ENCODE measurements at regions not wholly inside any gene's neighbourhood (a gene's known extent, or its start where the extent isn't known, plus 50 kb on each side); places are given as distances from the start of the nearest gene placed in this dataset.

DNA sequence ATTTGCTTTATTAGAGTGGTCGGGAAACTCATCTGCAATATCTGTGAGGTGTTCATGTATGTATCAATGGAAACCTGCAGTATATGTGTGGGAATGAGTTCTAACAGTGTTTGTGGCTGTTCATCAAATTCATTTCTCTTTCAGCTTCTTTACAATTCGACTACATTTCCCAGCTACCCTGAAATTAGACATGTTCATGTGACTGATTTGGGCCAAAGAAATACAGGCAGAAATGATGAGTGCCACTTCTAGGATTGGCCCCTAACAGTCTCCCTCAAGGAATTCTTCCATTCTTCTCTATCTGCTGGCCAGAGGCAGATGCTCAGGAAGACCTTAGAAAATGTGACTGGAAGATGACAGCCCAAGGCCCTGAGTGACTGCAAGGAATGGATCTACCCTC is 114.8 kb upstream of the WAC start:
- no peaks in the 10 kb centered on the region for H3K36me3 ChIP-seq
- DNase-seq, result no peak
- no peak overlapping the region for H3K9ac ChIP-seq (ENCODE audit: low read depth in 2 of 2, low read length in 2 of 2)
- no peaks in the 10 kb centered on the region for H3K4me1 ChIP-seq
- intact Hi-C loops (cut with DNase I), result no loop called here
- H3K27ac ChIP-seq, result no peak overlapping the region
- no peak overlapping the region for H3K4me3 ChIP-seq
- no peaks in the 10 kb centered on the region for H3K27me3 ChIP-seq
- TF ChIP-seq, protein P1, sequence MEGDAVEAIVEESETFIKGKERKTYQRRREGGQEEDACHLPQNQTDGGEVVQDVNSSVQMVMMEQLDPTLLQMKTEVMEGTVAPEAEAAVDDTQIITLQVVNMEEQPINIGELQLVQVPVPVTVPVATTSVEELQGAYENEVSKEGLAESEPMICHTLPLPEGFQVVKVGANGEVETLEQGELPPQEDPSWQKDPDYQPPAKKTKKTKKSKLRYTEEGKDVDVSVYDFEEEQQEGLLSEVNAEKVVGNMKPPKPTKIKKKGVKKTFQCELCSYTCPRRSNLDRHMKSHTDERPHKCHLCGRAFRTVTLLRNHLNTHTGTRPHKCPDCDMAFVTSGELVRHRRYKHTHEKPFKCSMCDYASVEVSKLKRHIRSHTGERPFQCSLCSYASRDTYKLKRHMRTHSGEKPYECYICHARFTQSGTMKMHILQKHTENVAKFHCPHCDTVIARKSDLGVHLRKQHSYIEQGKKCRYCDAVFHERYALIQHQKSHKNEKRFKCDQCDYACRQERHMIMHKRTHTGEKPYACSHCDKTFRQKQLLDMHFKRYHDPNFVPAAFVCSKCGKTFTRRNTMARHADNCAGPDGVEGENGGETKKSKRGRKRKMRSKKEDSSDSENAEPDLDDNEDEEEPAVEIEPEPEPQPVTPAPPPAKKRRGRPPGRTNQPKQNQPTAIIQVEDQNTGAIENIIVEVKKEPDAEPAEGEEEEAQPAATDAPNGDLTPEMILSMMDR (IDR thresholded peaks at IDR 0.05), result no peak
- no peaks in the 10 kb centered on the region for H3K9me3 ChIP-seq

DNA sequence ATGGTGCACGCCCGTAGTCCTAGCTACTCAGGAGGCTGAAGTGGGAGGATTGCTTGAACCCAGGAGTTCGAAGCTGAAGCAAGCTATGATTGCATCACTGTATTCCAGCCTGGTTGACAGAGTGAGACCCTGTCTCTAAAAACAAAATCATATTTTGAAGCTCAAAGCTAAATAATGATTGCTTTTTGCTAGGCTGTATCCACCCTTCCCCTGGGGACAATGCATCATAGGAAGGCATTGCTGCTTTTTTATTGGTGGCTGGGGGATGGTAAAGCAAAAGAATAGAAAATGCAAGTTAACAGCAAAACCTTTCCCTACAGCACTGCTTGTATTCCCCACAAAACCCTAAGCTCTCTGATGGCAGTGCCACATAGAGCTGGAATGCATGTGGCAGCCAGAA is 107.5 kb upstream of the WAC start:
- Histone ChIP-seq H3K4me1 (no peaks in the 10 kb centered on the region), H3K4me3 (no peak overlapping the region), H3K36me3 (no peaks in the 10 kb centered on the region), H3K27me3 (no peaks in the 10 kb centered on the region), H3K9me3 (no peaks in the 10 kb centered on the region), H3K27ac (no peak overlapping the region), H3K9ac (ENCODE audit: low read depth in 2 of 2, low read length in 2 of 2) (no peak overlapping the region)
- TF ChIP-seq, protein P1 (IDR thresholded peaks at IDR 0.05), result no peak
- DNase-seq, result no peak
- intact Hi-C loops (cut with DNase I), result no loop called here

DNA sequence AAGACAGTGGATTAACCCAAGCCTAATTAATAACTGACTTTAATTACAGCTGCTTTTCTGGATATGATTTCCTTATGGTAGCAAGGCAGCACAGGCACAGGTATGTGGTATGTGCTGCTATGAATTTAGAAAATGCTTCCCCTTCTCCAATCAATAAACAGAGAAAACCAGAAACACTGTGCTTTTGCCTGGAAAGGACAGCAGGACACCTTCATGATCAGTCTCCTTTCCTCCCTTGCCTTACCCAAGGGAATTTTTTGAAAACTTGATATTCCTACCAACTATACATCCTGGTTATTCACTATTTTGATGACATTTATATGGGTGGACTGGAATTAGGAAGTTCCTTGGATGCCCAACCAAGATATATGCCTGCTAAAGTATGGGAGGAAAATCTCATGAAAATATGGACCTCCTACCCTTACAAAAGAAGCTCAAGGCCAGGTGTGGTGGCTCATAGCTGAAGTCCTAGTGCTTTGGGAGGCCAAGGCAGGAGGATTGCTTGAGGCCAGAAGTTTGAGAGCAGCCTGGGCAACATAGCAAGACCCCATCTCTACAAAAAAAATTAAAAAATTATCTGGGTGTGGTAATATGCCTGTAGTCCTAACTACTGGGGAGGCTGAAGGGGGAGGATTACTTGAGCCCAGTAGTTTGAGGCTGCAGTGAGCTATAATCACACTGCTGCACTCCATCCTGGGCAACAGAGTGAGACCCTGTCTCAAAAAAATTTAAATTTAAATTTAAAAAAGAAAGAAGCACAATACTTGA is 106.3 kb upstream of the WAC start:
- Histone ChIP-seq H3K9ac (ENCODE audit: low read depth in 2 of 2, low read length in 2 of 2) (no peak overlapping the region), H3K4me3 (no peak overlapping the region), H3K36me3 (no peaks in the 10 kb centered on the region), H3K9me3 (no peaks in the 10 kb centered on the region), H3K27me3 (no peaks in the 10 kb centered on the region), H3K4me1 (no peaks in the 10 kb centered on the region), H3K27ac (no peak overlapping the region)
- intact Hi-C loops (cut with DNase I), result no loop called here
- DNase-seq, result no peak
- TF ChIP-seq, protein P1 (IDR thresholded peaks at IDR 0.05), result no peak

DNA sequence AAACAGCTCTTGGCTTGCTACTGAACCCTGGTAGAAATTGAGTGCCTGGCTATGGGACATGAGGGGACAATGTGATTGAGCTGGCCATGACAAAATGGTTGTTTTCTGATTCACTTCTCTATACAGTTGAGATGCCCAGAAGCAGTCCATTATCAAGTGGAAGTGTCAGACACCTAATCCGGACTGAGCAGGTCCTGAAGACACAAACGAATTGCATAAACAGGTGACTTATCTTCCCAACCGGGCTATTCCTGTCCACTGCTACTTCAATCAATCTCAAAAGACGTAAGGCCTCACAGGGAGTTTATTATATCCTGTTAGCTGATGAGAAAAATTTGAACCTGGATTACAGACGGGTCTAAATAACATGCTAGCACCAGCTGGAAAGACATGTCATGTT is 105.5 kb upstream of the WAC start:
- intact Hi-C loops (cut with DNase I), result no loop called here
- H3K4me1 ChIP-seq, result no peaks in the 10 kb centered on the region
- TF ChIP-seq, protein P1 (IDR thresholded peaks at IDR 0.05), result no peak

DNA sequence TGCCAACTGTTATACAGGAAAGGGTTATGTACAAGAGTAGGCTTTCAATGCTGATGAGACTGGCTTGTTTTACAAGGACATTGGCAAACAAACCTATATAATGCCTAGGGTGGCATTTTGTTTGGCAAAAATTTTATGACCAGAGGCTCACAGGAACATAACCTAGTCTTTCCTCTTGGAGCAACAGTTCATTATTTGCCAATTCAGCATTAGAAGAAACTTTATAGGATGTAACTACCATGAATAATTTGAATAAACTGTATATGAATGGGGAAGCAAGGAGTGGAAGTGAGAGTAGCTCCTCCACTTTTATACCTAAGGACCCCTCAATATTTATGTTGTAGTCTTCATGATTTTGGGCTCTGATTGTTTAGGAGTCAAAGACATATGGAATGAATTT is 103.9 kb upstream of the WAC start:
- intact Hi-C loops (cut with DNase I), result no loop called here
- no peak for DNase-seq
- Histone ChIP-seq H3K4me3 (no peak overlapping the region), H3K27me3 (no peaks in the 10 kb centered on the region), H3K4me1 (no peaks in the 10 kb centered on the region), H3K36me3 (no peaks in the 10 kb centered on the region), H3K9me3 (no peaks in the 10 kb centered on the region), H3K27ac (no peak overlapping the region), H3K9ac (ENCODE audit: low read depth in 2 of 2, low read length in 2 of 2) (no peak overlapping the region)
- TF ChIP-seq, protein P1 (IDR thresholded peaks at IDR 0.05), result no peak

More for the DNA sequence above, 105.5 kb upstream of the WAC start:
- Histone ChIP-seq H3K9me3 (no peaks in the 10 kb centered on the region), H3K36me3 (no peaks in the 10 kb centered on the region), H3K27ac (no peak overlapping the region), H3K27me3 (no peaks in the 10 kb centered on the region), H3K9ac (ENCODE audit: low read depth in 2 of 2, low read length in 2 of 2) (no peak overlapping the region), H3K4me3 (no peak overlapping the region)
- DNase-seq, result no peak

All from colonic mucosa (tissue), 4 donors.